K562 (cell line): ENCODE measurements at regions not wholly inside any gene's neighbourhood (a gene's known extent, or its start where the extent isn't known, plus 50 kb on each side); places are given as distances from the start of the nearest gene placed in this dataset.

Experiments used
- ATAC-seq: fragments of 200-7000 bp; cut with Tn5 transposase; 3 replicates; pipeline ENCODE4 v1.9.1; 2020; ENCODE audit warnings: moderate library complexity
- BruUV-seq: library from RNA; stranded (reverse); fragments of 400-500 nt; replicated peaks from 2 replicates; lab custom pipeline; 2021; lab: Mats Ljungman, UMichigan
- CTCF ChIA-PET: fragments of 300-600 bp; formaldehyde crosslinking; extraction: SDS; loops from one replicate; lab custom pipeline; 2021; ENCODE audit warnings: low intra/inter-chr PET ratio; lab: Yijun Ruan, JAX
- POLR2A ChIA-PET: fragments of 300-600, 350-650 bp; sonication (Branson Sonifier 250); formaldehyde crosslinking; extraction: SDS; loops from one replicate; lab custom pipeline; 2021; ENCODE audit warnings: antibody characterized with exemption, inconsistent platforms; lab: Yijun Ruan, JAX
- DNase-seq, 4 experiments: peaks; one replicate each; pipeline versions ENCODE4 v3.0.0 to v3.0.0-alpha.2; 2011 to 2018; ENCODE audit warnings: low spot score in 3 of 4, mixed read lengths in 3 of 4; ENCODE audit errors: extremely low read depth in 1 of 4
- FAIRE-seq: peaks from 2 replicates; lab custom pipeline; 2011; peaks lifted over from hg19 to GRCh38; lab: Jason Lieb, UNC
- H2AFZ ChIP-seq: 2 replicates; pipeline ENCODE4 v1.6.0; 2011; ENCODE audit warnings: low read depth, low read length, control low read depth, inconsistent platforms
- H3K27ac ChIP-seq: fragments of 200-600 bp; 3 replicates; pipeline ENCODE4 v1.8.0; 2011; ENCODE audit warnings: low read depth, mild to moderate bottlenecking, control low read depth, inconsistent platforms, low read length, moderate library complexity, mixed read lengths; ENCODE audit errors: extremely low read depth
- H3K27me3 ChIP-seq, 2 experiments: fragments of 300-600 bp in 1 of 2; 2 replicates in 1 of 2; 3 replicates in 1 of 2; pipeline versions ENCODE4 v1.6.0 to v1.8.0; 2011; ENCODE audit warnings: inconsistent platforms in 2 of 2, low read length in 2 of 2, mild to moderate bottlenecking in 1 of 2, mixed read lengths in 1 of 2, moderate library complexity in 1 of 2; ENCODE audit not compliant: control insufficient read depth in 2 of 2, insufficient read depth in 2 of 2
- H3K36me3 ChIP-seq: fragments of 300-600 bp; 3 replicates; pipeline ENCODE4 v1.8.0; 2011; ENCODE audit warnings: mild to moderate bottlenecking, low read length, inconsistent platforms; ENCODE audit not compliant: control insufficient read depth, insufficient read depth
- H3K4me1 ChIP-seq, 2 experiments: fragments of 200-600 bp in 1 of 2; replicated peaks in 1 of 2; 2 replicates in 1 of 2; 3 replicates in 1 of 2; pipeline versions ENCODE4 v1.5.1 to v1.8.0; 2011; ENCODE audit warnings: inconsistent platforms in 2 of 2, low read length in 2 of 2, mild to moderate bottlenecking in 1 of 2, mixed read lengths in 1 of 2, moderate library complexity in 1 of 2; ENCODE audit not compliant: control insufficient read depth in 2 of 2, insufficient read depth in 2 of 2
- H3K4me2 ChIP-seq: 2 replicates; pipeline ENCODE4 v1.6.1; 2011; ENCODE audit warnings: low read length, control low read depth, inconsistent platforms, mixed read lengths; ENCODE audit not compliant: insufficient read depth
- H3K4me3 ChIP-seq: fragments of 200-600 bp; sonication (generic), shearing (Covaris generic); 2 replicates; pipeline ENCODE4 v1.5.1; 2016; ENCODE audit warnings: control low read depth, inconsistent platforms
- H3K79me2 ChIP-seq: fragments of 200-600 bp; 3 replicates; pipeline ENCODE4 v1.8.0; 2011; ENCODE audit warnings: low read length, inconsistent platforms; ENCODE audit not compliant: control insufficient read depth, insufficient read depth
- H3K9ac ChIP-seq, 2 experiments: 2 replicates each; pipeline versions ENCODE4 v1.6.0 to v1.6.1; 2011; ENCODE audit warnings: low read depth in 2 of 2, low read length in 2 of 2, control low read depth in 1 of 2, inconsistent platforms in 1 of 2, mild to moderate bottlenecking in 1 of 2, mixed read lengths in 1 of 2; ENCODE audit not compliant: insufficient read depth in 1 of 2
- H3K9me1 ChIP-seq: one replicate; pipeline ENCODE4 v1.6.0; 2011; ENCODE audit warnings: inconsistent platforms, mild to moderate bottlenecking, low read length, moderate library complexity; ENCODE audit not compliant: control insufficient read depth, insufficient read depth
- H3K9me3 ChIP-seq: replicated peaks from 2 replicates; pipeline ENCODE4 v1.5.1; 2011; ENCODE audit warnings: low read depth, low read length, inconsistent platforms; ENCODE audit not compliant: control insufficient read depth, insufficient read depth
- H4K20me1 ChIP-seq: replicated peaks from 2 replicates; pipeline ENCODE4 v1.6.1; 2011; ENCODE audit warnings: low read length, inconsistent platforms, mixed read lengths; ENCODE audit not compliant: control insufficient read depth, insufficient read depth
- FOXP1 ChIP-seq: sonication (generic); formaldehyde crosslinking; IDR thresholded peaks from 2 replicates; pipeline ENCODE4 v1.8.0; 2022; ENCODE audit warnings: mild to moderate bottlenecking, missing genetic modification reagents
- PRMT5 ChIP-seq: sonication (generic); formaldehyde crosslinking; IDR thresholded peaks from 2 replicates; pipeline ENCODE4 v1.5.0; 2020; ENCODE audit warnings: missing genetic modification reagents
- ZNF174 ChIP-seq: fragments of 250-450 bp; sonication (Bioruptor Pico); IDR thresholded peaks from 2 replicates; pipeline ENCODE4 v1.4.0; 2020; ENCODE audit warnings: mild to moderate bottlenecking
- ZNF408 ChIP-seq: fragments of 250-450 bp; sonication (Bioruptor Pico); IDR thresholded peaks from 2 replicates; pipeline ENCODE4 v1.4.0; 2020; ENCODE audit warnings: low read depth, mild to moderate bottlenecking, moderate library complexity
- WGBS: fragments of 100-300 bp; shearing (Covaris generic); methylation state at CpG from one replicate; pipeline ENCODE4 v1.1.6; 2016; ENCODE audit warnings: low coverage, mixed read lengths; ENCODE audit not compliant: insufficient coverage; ENCODE audit errors: missing lambda C conversion rate; 5-methylcytosine and 5-hydroxymethylcytosine counted together
- in situ Hi-C: fragments of 300-500 bp; cut with MboI; formaldehyde crosslinking; loops from 4 replicates; pipeline ENCODE4 v1.15.0; 2018; ENCODE audit warnings: inconsistent platforms, mixed read lengths
- intact Hi-C: fragments of 100-400 bp; cut with micrococcal nuclease; formaldehyde crosslinking; loops from 2 replicates; pipeline ENCODE4 v1.14.2; 2022
- TF ChIP-seq, protein P1 (sequence below): fragments of 450-650 bp; formaldehyde crosslinking; IDR thresholded peaks from 2 replicates; pipeline ENCODE4 v1.4.0; 2020; ENCODE audit warnings: mild to moderate bottlenecking
- TF ChIP-seq, protein P2 (sequence below): fragments of 250-450 bp; sonication (Bioruptor Pico); IDR thresholded peaks from 2 replicates; pipeline ENCODE4 v1.5.0; 2022; ENCODE audit warnings: mild to moderate bottlenecking
- TF ChIP-seq, protein P3 (sequence below): fragments of 450-650 bp; IDR thresholded peaks from 2 replicates; pipeline ENCODE4 v1.6.1; 2016; ENCODE audit warnings: low read depth

DNA sequence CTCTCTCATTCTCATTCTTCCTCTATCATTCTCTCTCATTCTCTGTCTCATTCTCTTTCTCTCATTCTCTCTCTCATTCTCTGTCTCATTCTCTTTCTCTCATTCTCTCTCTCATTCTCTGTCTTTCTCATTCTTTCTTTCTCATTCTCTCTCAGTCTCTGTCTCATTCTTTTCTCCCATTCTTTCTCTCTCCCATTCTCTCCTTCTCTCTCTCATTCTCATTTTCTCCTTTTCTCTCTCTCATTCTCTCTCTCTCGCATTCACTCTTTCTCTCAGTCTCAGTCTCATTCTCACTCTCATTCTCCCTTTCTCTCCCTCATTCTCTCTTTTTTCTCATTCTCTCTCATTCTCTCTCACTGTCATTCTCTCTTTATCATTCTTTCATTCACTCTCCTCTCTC lies 152.0 kb upstream of the UQCRFS1 start:
- Histone ChIP-seq H2AFZ (no peak overlapping the region), H3K4me2 (no peak overlapping the region), H3K9ac (no peak overlapping the region), H3K9me3 (no peaks in the 10 kb centered on the region), H3K9me1 (no peaks in the 10 kb centered on the region), H3K27me3 (peaks cover 9 to 14% of the 10 kb centered on the region in 2 experiments; a peak in 4 of 5 replicates), H3K4me3 (no peak overlapping the region), H3K27ac (no peak overlapping the region), H3K4me1 (no peaks in the 10 kb centered on the region; a peak in 1 of 5 replicates), H4K20me1 (no peaks in the 10 kb centered on the region), H3K36me3 (no peaks in the 10 kb centered on the region), H3K79me2 (no peaks in the 10 kb centered on the region)
- no TSS peak for BruUV-seq
- FAIRE-seq (no peak), ATAC-seq (no peak), DNase-seq (no peak)
- intact Hi-C loops: no loop called here
- CTCF ChIA-PET: no interaction called here
- POLR2A ChIA-PET: no interaction called here
- TF ChIP-seq, protein P1, sequence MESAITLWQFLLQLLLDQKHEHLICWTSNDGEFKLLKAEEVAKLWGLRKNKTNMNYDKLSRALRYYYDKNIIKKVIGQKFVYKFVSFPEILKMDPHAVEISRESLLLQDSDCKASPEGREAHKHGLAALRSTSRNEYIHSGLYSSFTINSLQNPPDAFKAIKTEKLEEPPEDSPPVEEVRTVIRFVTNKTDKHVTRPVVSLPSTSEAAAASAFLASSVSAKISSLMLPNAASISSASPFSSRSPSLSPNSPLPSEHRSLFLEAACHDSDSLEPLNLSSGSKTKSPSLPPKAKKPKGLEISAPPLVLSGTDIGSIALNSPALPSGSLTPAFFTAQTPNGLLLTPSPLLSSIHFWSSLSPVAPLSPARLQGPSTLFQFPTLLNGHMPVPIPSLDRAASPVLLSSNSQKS (CRISPR knock-in tag): no peak
- TF ChIP-seq ZNF408 (CRISPR knock-in tag) (no peak), ZNF174 (CRISPR knock-in tag) (no peak), PRMT5 (CRISPR knock-in tag) (no peak), FOXP1 (no peak)
- TF ChIP-seq, protein P2, sequence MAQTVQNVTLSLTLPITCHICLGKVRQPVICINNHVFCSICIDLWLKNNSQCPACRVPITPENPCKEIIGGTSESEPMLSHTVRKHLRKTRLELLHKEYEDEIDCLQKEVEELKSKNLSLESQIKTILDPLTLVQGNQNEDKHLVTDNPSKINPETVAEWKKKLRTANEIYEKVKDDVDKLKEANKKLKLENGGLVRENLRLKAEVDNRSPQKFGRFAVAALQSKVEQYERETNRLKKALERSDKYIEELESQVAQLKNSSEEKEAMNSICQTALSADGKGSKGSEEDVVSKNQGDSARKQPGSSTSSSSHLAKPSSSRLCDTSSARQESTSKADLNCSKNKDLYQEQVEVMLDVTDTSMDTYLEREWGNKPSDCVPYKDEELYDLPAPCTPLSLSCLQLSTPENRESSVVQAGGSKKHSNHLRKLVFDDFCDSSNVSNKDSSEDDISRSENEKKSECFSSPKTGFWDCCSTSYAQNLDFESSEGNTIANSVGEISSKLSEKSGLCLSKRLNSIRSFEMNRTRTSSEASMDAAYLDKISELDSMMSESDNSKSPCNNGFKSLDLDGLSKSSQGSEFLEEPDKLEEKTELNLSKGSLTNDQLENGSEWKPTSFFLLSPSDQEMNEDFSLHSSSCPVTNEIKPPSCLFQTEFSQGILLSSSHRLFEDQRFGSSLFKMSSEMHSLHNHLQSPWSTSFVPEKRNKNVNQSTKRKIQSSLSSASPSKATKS (CRISPR knock-in tag): no peak
- TF ChIP-seq, protein P3, sequence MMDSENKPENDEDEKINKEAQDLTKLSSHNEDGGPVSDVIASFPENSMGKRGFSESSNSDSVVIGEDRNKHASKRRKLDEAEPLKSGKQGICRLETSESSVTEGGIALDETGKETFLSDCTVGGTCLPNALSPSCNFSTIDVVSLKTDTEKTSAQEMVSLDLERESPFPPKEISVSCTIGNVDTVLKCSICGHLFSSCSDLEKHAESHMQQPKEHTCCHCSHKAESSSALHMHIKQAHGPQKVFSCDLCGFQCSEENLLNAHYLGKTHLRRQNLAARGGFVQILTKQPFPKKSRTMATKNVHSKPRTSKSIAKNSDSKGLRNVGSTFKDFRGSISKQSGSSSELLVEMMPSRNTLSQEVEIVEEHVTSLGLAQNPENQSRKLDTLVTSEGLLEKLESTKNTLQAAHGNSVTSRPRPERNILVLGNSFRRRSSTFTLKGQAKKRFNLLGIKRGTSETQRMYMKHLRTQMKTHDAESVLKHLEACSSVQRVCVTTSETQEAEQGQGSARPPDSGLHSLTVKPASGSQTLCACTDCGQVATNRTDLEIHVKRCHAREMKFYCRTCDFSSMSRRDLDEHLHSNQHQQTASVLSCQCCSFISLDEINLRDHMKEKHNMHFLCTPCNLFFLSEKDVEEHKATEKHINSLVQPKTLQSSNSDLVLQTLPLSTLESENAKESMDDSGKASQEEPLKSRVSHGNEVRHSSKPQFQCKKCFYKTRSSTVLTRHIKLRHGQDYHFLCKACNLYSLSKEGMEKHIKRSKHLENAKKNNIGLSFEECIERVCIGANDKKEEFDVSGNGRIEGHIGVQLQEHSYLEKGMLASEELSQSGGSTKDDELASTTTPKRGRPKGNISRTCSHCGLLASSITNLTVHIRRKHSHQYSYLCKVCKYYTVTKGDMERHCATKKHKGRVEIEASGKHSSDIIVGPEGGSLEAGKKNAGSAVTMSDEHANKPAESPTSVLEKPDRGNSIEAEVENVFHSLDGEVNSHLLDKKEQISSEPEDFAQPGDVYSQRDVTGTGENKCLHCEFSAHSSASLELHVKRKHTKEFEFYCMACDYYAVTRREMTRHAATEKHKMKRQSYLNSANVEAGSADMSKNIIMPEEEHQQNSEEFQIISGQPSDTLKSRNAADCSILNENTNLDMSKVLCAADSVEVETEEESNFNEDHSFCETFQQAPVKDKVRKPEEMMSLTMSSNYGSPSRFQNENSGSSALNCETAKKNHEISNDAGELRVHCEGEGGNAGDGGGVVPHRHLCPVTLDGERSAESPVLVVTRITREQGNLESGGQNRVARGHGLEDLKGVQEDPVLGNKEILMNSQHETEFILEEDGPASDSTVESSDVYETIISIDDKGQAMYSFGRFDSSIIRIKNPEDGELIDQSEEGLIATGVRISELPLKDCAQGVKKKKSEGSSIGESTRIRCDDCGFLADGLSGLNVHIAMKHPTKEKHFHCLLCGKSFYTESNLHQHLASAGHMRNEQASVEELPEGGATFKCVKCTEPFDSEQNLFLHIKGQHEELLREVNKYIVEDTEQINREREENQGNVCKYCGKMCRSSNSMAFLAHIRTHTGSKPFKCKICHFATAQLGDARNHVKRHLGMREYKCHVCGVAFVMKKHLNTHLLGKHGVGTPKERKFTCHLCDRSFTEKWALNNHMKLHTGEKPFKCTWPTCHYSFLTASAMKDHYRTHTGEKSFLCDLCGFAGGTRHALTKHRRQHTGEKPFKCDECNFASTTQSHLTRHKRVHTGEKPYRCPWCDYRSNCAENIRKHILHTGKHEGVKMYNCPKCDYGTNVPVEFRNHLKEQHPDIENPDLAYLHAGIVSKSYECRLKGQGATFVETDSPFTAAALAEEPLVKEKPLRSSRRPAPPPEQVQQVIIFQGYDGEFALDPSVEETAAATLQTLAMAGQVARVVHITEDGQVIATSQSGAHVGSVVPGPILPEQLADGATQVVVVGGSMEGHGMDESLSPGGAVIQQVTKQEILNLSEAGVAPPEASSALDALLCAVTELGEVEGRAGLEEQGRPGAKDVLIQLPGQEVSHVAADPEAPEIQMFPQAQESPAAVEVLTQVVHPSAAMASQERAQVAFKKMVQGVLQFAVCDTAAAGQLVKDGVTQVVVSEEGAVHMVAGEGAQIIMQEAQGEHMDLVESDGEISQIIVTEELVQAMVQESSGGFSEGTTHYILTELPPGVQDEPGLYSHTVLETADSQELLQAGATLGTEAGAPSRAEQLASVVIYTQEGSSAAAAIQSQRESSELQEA: no peak
- WGBS: 0% methylated on average over 1 of the region's 1 CpG
- in situ Hi-C loops: no loop called here
